A673 (cell line): ENCODE measurements at regions not wholly inside any gene's neighbourhood (a gene's known extent, or its start where the extent isn't known, plus 50 kb on each side); places are given as distances from the start of the nearest gene placed in this dataset.

ENCODE experiments used
- CTCF ChIP-seq: fragments of 300-800, 200-600 bp; sonication (generic); conservative IDR thresholded peaks from 2 replicates; pipeline ENCODE4 v1.5.1; 2017; ENCODE audit warnings: low read depth, mild to moderate bottlenecking, antibody characterized with exemption, low read length, moderate library complexity, mixed read lengths
- EZH2 ChIP-seq: fragments of 200-600 bp; sonication (generic); IDR thresholded peaks from 2 replicates; pipeline ENCODE4 v1.6.1; 2017; ENCODE audit warnings: borderline replicate concordance, low read depth, mild to moderate bottlenecking, mixed read lengths, antibody characterized with exemption, low read length; ENCODE audit not compliant: poor library complexity, severe bottlenecking

- TF ChIP-seq CTCF (no peak), EZH2 (no peak)
Measured at GRCh38 chr5:108507631-108508030, 125.7 kb upstream of the FBXL17 start.
